H1 (cell line): ENCODE measurements at regions not wholly inside any gene's neighbourhood (a gene's known extent, or its start where the extent isn't known, plus 50 kb on each side); places are given as distances from the start of the nearest gene placed in this dataset.

Experiments
- CTCF ChIA-PET: fragments of 300-600 bp; sonication (Branson Sonifier 250); formaldehyde crosslinking; loops from one replicate; lab custom pipeline; 2021; ENCODE audit not compliant: partially characterized antibody; lab: Charles Lee
- POLR2A ChIA-PET: fragments of 300-600 bp; sonication (Branson Sonifier 250); formaldehyde crosslinking; loops from one replicate; lab custom pipeline; 2021; ENCODE audit warnings: inconsistent platforms; ENCODE audit not compliant: partially characterized antibody; lab: Charles Lee
- DNase-seq, 2 experiments: peaks; one replicate each; pipeline versions ENCODE4 v3.0.0 to v3.0.0-alpha.2; 2010 to 2022; ENCODE audit warnings: low spot score in 2 of 2, low read depth in 1 of 2, mixed read lengths in 1 of 2
- FAIRE-seq: peaks from 2 replicates; lab custom pipeline; 2011; peaks lifted over from hg19 to GRCh38; lab: Jason Lieb, UNC
- H2AFZ ChIP-seq: 2 replicates; pipeline ENCODE4 v1.8.1; 2012; ENCODE audit warnings: low read length, inconsistent platforms
- H2AK5ac ChIP-seq: 2 replicates; pipeline ENCODE4 v1.6.1; 2013; ENCODE audit warnings: low read depth, low read length
- H2BK120ac ChIP-seq: replicated peaks from 2 replicates; pipeline ENCODE3; 2013; ENCODE audit warnings: low read depth, low read length, inconsistent platforms
- H2BK12ac ChIP-seq: 2 replicates; pipeline ENCODE4 v1.6.1; 2013; ENCODE audit warnings: low read depth, low read length
- H2BK15ac ChIP-seq: 2 replicates; pipeline ENCODE4 v1.6.1; 2013; ENCODE audit warnings: low read length
- H2BK20ac ChIP-seq: 2 replicates; pipeline ENCODE4 v1.6.1; 2013; ENCODE audit warnings: low read length
- H2BK5ac ChIP-seq: 2 replicates; pipeline ENCODE4 v1.6.1; 2013; ENCODE audit warnings: low read depth, low read length
- H3K14ac ChIP-seq: 2 replicates; pipeline ENCODE4 v1.6.1; 2013; ENCODE audit warnings: inconsistent platforms; ENCODE audit not compliant: insufficient read length
- H3K18ac ChIP-seq: 2 replicates; pipeline ENCODE4 v1.6.1; 2013; ENCODE audit warnings: low read length; ENCODE audit errors: extremely low read depth
- H3K23ac ChIP-seq: 2 replicates; pipeline ENCODE4 v1.6.1; 2013; ENCODE audit warnings: inconsistent platforms; ENCODE audit not compliant: insufficient read length
- H3K23me2 ChIP-seq: 2 replicates; pipeline ENCODE4 v1.6.1; 2013; ENCODE audit warnings: low read depth, low read length
- H3K27ac ChIP-seq: 2 replicates; pipeline ENCODE4 v1.6.1; 2011; ENCODE audit warnings: low read depth, low read length, inconsistent platforms
- H3K27me3 ChIP-seq, 4 experiments: replicated peaks in 1 of 4; 1 replicate in 1 of 4; 2 replicates in 3 of 4; pipeline versions ENCODE4 v1.6.1 to v1.8.1; 2011 to 2013; ENCODE audit warnings: low read length in 3 of 4, mild to moderate bottlenecking in 3 of 4, inconsistent platforms in 2 of 4, mixed read lengths in 2 of 4, moderate library complexity in 1 of 4; ENCODE audit not compliant: control insufficient read depth in 3 of 4, insufficient read depth in 3 of 4; ENCODE audit errors: extremely low read depth in 1 of 4
- H3K36me3 ChIP-seq, 4 experiments: 2 replicates each; pipeline versions ENCODE4 v1.6.1 to v1.8.1; 2011 to 2013; ENCODE audit warnings: mild to moderate bottlenecking in 4 of 4, low read length in 3 of 4, moderate library complexity in 2 of 4, control low read depth in 1 of 4, inconsistent platforms in 1 of 4; ENCODE audit not compliant: insufficient read depth in 4 of 4, control insufficient read depth in 2 of 4
- H3K4ac ChIP-seq: replicated peaks from 2 replicates; pipeline ENCODE3; 2013; ENCODE audit warnings: low read length, low read depth, mixed read lengths, inconsistent platforms; ENCODE audit not compliant: insufficient read length
- H3K4me1 ChIP-seq, 4 experiments: replicated peaks in 1 of 4; 1 replicate in 1 of 4; 2 replicates in 3 of 4; pipeline versions ENCODE4 v1.6.1 to v1.8.1; 2011 to 2013; ENCODE audit warnings: low read length in 3 of 4, inconsistent platforms in 2 of 4, mixed read lengths in 1 of 4; ENCODE audit not compliant: insufficient read depth in 4 of 4, control insufficient read depth in 3 of 4
- H3K4me2 ChIP-seq, 2 experiments: 2 replicates each; pipeline versions ENCODE4 v1.6.1 to v1.8.1; 2011 to 2013; ENCODE audit warnings: low read depth in 2 of 2, low read length in 2 of 2, control low read depth in 1 of 2, inconsistent platforms in 1 of 2, mild to moderate bottlenecking in 1 of 2; ENCODE audit not compliant: insufficient read depth in 1 of 2
- H3K4me3 ChIP-seq, 4 experiments: fragments of 200-600, 300-600 bp in 1 of 4; sonication (generic), shearing (Covaris generic), sonication (Bioruptor Twin) in 1 of 4; 2 replicates each; pipeline versions ENCODE4 v1.5.1 to v1.8.1; 2011 to 2016; ENCODE audit warnings: low read length in 4 of 4, low read depth in 3 of 4, control low read depth in 2 of 4, inconsistent platforms in 2 of 4, mild to moderate bottlenecking in 2 of 4, mixed read lengths in 1 of 4, moderate library complexity in 1 of 4; ENCODE audit not compliant: insufficient read depth in 2 of 4; ENCODE audit errors: extremely low read depth in 1 of 4
- H3K56ac ChIP-seq: replicated peaks from 2 replicates; pipeline ENCODE3; 2013; ENCODE audit warnings: low read depth, mild to moderate bottlenecking, mixed read lengths, low read length, inconsistent platforms; ENCODE audit not compliant: insufficient read length
- H3K79me1 ChIP-seq: 2 replicates; pipeline ENCODE4 v1.6.1; 2013; ENCODE audit warnings: low read depth, low read length, control low read depth
- H3K79me2 ChIP-seq, 2 experiments: 2 replicates each; pipeline versions ENCODE4 v1.6.1 to v1.8.1; 2012 to 2013; ENCODE audit warnings: low read length in 2 of 2, mild to moderate bottlenecking in 2 of 2, inconsistent platforms in 1 of 2; ENCODE audit not compliant: insufficient read depth in 2 of 2, control insufficient read depth in 1 of 2
- H3K9ac ChIP-seq, 4 experiments: replicated peaks in 1 of 4; 1 replicate in 1 of 4; 2 replicates in 3 of 4; pipeline versions ENCODE4 v1.6.1 to v1.8.1; 2011 to 2013; ENCODE audit warnings: low read depth in 3 of 4, low read length in 3 of 4, control low read depth in 2 of 4, mild to moderate bottlenecking in 2 of 4, moderate library complexity in 2 of 4, inconsistent platforms in 1 of 4; ENCODE audit errors: extremely low read depth in 1 of 4
- H3K9me3 ChIP-seq, 2 experiments: 2 replicates each; pipeline versions ENCODE4 v1.6.1 to v1.8.1; 2012 to 2013; ENCODE audit warnings: mild to moderate bottlenecking in 2 of 2, moderate library complexity in 2 of 2, control low read depth in 1 of 2, inconsistent platforms in 1 of 2, low read depth in 1 of 2, low read length in 1 of 2, mixed read lengths in 1 of 2; ENCODE audit not compliant: insufficient read depth in 2 of 2
- H4K20me1 ChIP-seq, 2 experiments: replicated peaks in 1 of 2; 2 replicates each; pipeline versions ENCODE3 to v1.8.1; 2011 to 2013; ENCODE audit warnings: inconsistent platforms in 2 of 2, low read length in 2 of 2, mild to moderate bottlenecking in 1 of 2; ENCODE audit not compliant: insufficient read depth in 2 of 2, control insufficient read depth in 1 of 2
- H4K5ac ChIP-seq: 2 replicates; pipeline ENCODE4 v1.6.1; 2013; ENCODE audit warnings: low read length, low read depth, mixed read lengths, inconsistent platforms; ENCODE audit not compliant: insufficient read length
- H4K8ac ChIP-seq: 2 replicates; pipeline ENCODE4 v1.8.0; 2013; ENCODE audit warnings: mild to moderate bottlenecking, moderate library complexity, low read length, inconsistent platforms; ENCODE audit not compliant: insufficient read depth; ENCODE audit errors: extremely low read depth
- H4K91ac ChIP-seq: replicated peaks from 2 replicates; pipeline ENCODE3; 2013; ENCODE audit warnings: low read length, mixed read lengths, inconsistent platforms; ENCODE audit not compliant: insufficient read length
- BACH1 ChIP-seq: IDR thresholded peaks from 2 replicates; pipeline ENCODE4 v1.6.1; 2012; ENCODE audit warnings: low read length, improper control_type of control experiment
- BCL11A ChIP-seq, 2 experiments: IDR thresholded peaks; one replicate each; pipeline ENCODE4 v1.6.1; 2011; ENCODE audit warnings: low read depth in 2 of 2, low read length in 2 of 2, mild to moderate bottlenecking in 2 of 2
- CBX5 ChIP-seq: fragments of 300-800, 300-1000 bp; sonication (generic); IDR thresholded peaks from 2 replicates; pipeline ENCODE4 v1.7.1; 2016; ENCODE audit warnings: antibody characterized with exemption, low read length, low read depth
- CBX8 ChIP-seq: fragments of 300-800, 300-1000 bp; sonication (generic); IDR thresholded peaks from 2 replicates; pipeline ENCODE4 v1.7.1; 2016; ENCODE audit warnings: low read depth, low read length, borderline replicate concordance
- CEBPB ChIP-seq: IDR thresholded peaks from 2 replicates; pipeline ENCODE4 v1.6.1; 2012; ENCODE audit warnings: low read depth, low read length
- EP300 ChIP-seq, 2 experiments: IDR thresholded peaks; 1 replicate in 1 of 2; 2 replicates in 1 of 2; pipeline ENCODE4 v1.6.1; 2011 to 2012; ENCODE audit warnings: low read depth in 2 of 2, low read length in 2 of 2, mild to moderate bottlenecking in 2 of 2, borderline replicate concordance in 1 of 2, inconsistent platforms in 1 of 2, moderate library complexity in 1 of 2
- JUND ChIP-seq: IDR thresholded peaks from 2 replicates; pipeline ENCODE4 v1.6.1; 2011; ENCODE audit warnings: mild to moderate bottlenecking, improper control_type of control experiment, low read length
- KDM5A ChIP-seq: fragments of 200-600 bp; IDR thresholded peaks from 2 replicates; pipeline ENCODE4 v1.7.1; 2012; ENCODE audit warnings: mild to moderate bottlenecking, low read length, inconsistent platforms, mixed read lengths
- POLR2A ChIP-seq, 2 experiments: IDR thresholded peaks; 1 replicate in 1 of 2; 2 replicates in 1 of 2; pipeline ENCODE4 v1.6.1; 2011; ENCODE audit warnings: low read depth in 2 of 2, low read length in 2 of 2, mild to moderate bottlenecking in 2 of 2; ENCODE audit errors: control extremely low read depth in 1 of 2
- POU5F1 ChIP-seq: IDR thresholded peaks from 2 replicates; pipeline ENCODE4 v1.6.1; 2011; ENCODE audit warnings: low read depth, mild to moderate bottlenecking, low read length, moderate library complexity
- RXRA ChIP-seq: IDR thresholded peaks from 2 replicates; pipeline ENCODE4 v1.6.1; 2011; ENCODE audit warnings: low read depth, mild to moderate bottlenecking, low read length, moderate library complexity; ENCODE audit not compliant: insufficient read depth
- SAP30 ChIP-seq: fragments of 300-600 bp; sonication (generic); IDR thresholded peaks from 2 replicates; pipeline ENCODE4 v1.7.1; 2012; ENCODE audit warnings: low read length, moderate library complexity, mild to moderate bottlenecking, inconsistent platforms; ENCODE audit not compliant: insufficient read depth, insufficient replicate concordance
- SIRT6 ChIP-seq: IDR thresholded peaks from one replicate; pipeline ENCODE4 v1.7.1; 2012; ENCODE audit warnings: low read length, inconsistent platforms
- SP1 ChIP-seq: IDR thresholded peaks from 2 replicates; pipeline ENCODE4 v1.6.1; 2011; ENCODE audit warnings: low read depth, low read length
- SRF ChIP-seq: IDR thresholded peaks from 2 replicates; pipeline ENCODE4 v1.6.1; 2011; ENCODE audit warnings: mild to moderate bottlenecking, low read depth, low read length, moderate library complexity
- TAF1 ChIP-seq: IDR thresholded peaks from 2 replicates; pipeline ENCODE4 v1.6.1; 2011; ENCODE audit warnings: mild to moderate bottlenecking, low read depth, low read length
- WGBS, 2 experiments: shearing (Covaris generic) in 1 of 2; methylation state at CpG; one replicate each; pipeline versions ENCODE4 v1.1.6 to v1.1.7; 2013 to 2015; ENCODE audit warnings: low lambda C conversion rate in 2 of 2, mixed read lengths in 2 of 2, inconsistent platforms in 1 of 2, low coverage in 1 of 2, missing lambda C conversion rate in 1 of 2; ENCODE audit not compliant: insufficient replicate concordance in 2 of 2, insufficient coverage in 1 of 2, insufficient read length in 1 of 2; ENCODE audit errors: extremely low coverage in 1 of 2, missing lambda C conversion rate in 1 of 2; 5-methylcytosine and 5-hydroxymethylcytosine counted together

GRCh38 chr11:33646629-33647028, 54.0 kb downstream of the C11orf91 start:
- H3K79me2 ChIP-seq: no peaks in the 10 kb centered on the region
- no peaks in the 10 kb centered on the region for H3K23me2 ChIP-seq
- no peak overlapping the region for H2AFZ ChIP-seq
- H4K8ac ChIP-seq: no peak overlapping the region
- no peak overlapping the region for H3K18ac ChIP-seq
- DNase-seq (no peak), FAIRE-seq (no peak)
- no peak overlapping the region for H3K27ac ChIP-seq
- H3K14ac ChIP-seq: no peak overlapping the region
- H4K5ac ChIP-seq: no peak overlapping the region
- H3K9me3 ChIP-seq: no peaks in the 10 kb centered on the region
- H3K4ac ChIP-seq: no peak overlapping the region
- no peak overlapping the region for H3K23ac ChIP-seq
- H3K4me2 ChIP-seq: no peak overlapping the region
- ChIA-PET POLR2A (no interaction called here), CTCF (interaction anchor here (0.6 kb wide), 1 partner anchor 171 kb away, joined by 3 read pairs; no protein-coding TSS in a partner anchor)
- no peak overlapping the region for H4K91ac ChIP-seq
- H3K9ac ChIP-seq: no peak overlapping the region
- no peak overlapping the region for H2BK5ac ChIP-seq
- whole genome bisulfite sequencing, 2 experiments: 84% methylated on average over 3 of the region's 3 CpGs; no CpG with 5 or more reads in 1 of the 2 experiments
- peaks cover 0 to 1% (median 0%) of the 10 kb centered on the region in 4 experiments; a peak in 1 of 7 replicates for H3K27me3 ChIP-seq
- no peak overlapping the region for H2AK5ac ChIP-seq
- no peak overlapping the region for H2BK15ac ChIP-seq
- H4K20me1 ChIP-seq: no peaks in the 10 kb centered on the region
- H3K4me3 ChIP-seq: no peak overlapping the region
- H2BK12ac ChIP-seq: no peak overlapping the region
- no peak overlapping the region for H3K56ac ChIP-seq
- 0 out of 7 replicates have a peak, but pooled peaks cover 0 to 3% (median 0%) of the 10 kb centered on the region in 4 experiments for H3K4me1 ChIP-seq
- no peak overlapping the region for H2BK20ac ChIP-seq
- no peaks in the 10 kb centered on the region for H3K36me3 ChIP-seq
- no peak overlapping the region for H2BK120ac ChIP-seq
- no peaks in the 10 kb centered on the region for H3K79me1 ChIP-seq
- TF ChIP-seq CBX8 (no peak), TAF1 (no peak), SRF (no peak), SAP30 (no peak), SP1 (no peak), POLR2A (IDR thresholded peaks at IDR 0.05; ENCODE audit: control extremely low read depth in 1 of 2, low read depth in 2 of 2, low read length in 2 of 2) (no peak), POU5F1 (no peak), BCL11A (IDR thresholded peaks at IDR 0.05; ENCODE audit: low read depth in 2 of 2, low read length in 2 of 2) (no peak), EP300 (IDR thresholded peaks at IDR 0.05; ENCODE audit: borderline replicate concordance in 1 of 2, low read depth in 2 of 2, low read length in 2 of 2) (no peak), RXRA (no peak), BACH1 (no peak), JUND (no peak), KDM5A (no peak), SIRT6 (no peak), CEBPB (no peak), CBX5 (no peak)
